OCI-LY1 (cell line): ENCODE measurements at regions not wholly inside any gene's neighbourhood (a gene's known extent, or its start where the extent isn't known, plus 50 kb on each side); places are given as distances from the start of the nearest gene placed in this dataset.

Source experiments
- H2AFZ ChIP-seq: fragments of 200-600 bp; sonication (generic), shearing (Covaris generic); 2 replicates; pipeline ENCODE4 v1.6.0; 2014; ENCODE audit warnings: antibody characterized with exemption, mild to moderate bottlenecking, low read length
- H3F3A ChIP-seq: fragments of 200-600 bp; sonication (generic), shearing (Covaris generic); 2 replicates; pipeline ENCODE4 v1.6.0; 2014; ENCODE audit warnings: mild to moderate bottlenecking, antibody characterized with exemption, low read length, moderate library complexity; ENCODE audit not compliant: insufficient read depth
- H3K27ac ChIP-seq: fragments of 200-600 bp; sonication (generic); 2 replicates; pipeline ENCODE4 v1.5.1; 2014; ENCODE audit warnings: low read length, mixed run types, mild to moderate bottlenecking, low read depth; ENCODE audit not compliant: poor library complexity, severe bottlenecking
- H3K27me3 ChIP-seq: fragments of 200-600 bp; sonication (generic); 2 replicates; pipeline ENCODE4 v1.6.0; 2014; ENCODE audit warnings: antibody characterized with exemption, mild to moderate bottlenecking, low read length, moderate library complexity; ENCODE audit not compliant: insufficient read depth
- H3K36me3 ChIP-seq: fragments of 200-600 bp; sonication (generic); 2 replicates; pipeline ENCODE4 v1.6.1; 2014; ENCODE audit warnings: mild to moderate bottlenecking, antibody characterized with exemption, low read length, moderate library complexity, mixed read lengths; ENCODE audit not compliant: insufficient read depth
- H3K4me1 ChIP-seq: fragments of 200-600 bp; sonication (generic); 2 replicates; pipeline ENCODE4 v1.5.1; 2014; ENCODE audit warnings: mild to moderate bottlenecking, low read length, moderate library complexity; ENCODE audit not compliant: insufficient read depth, severe bottlenecking
- H3K4me2 ChIP-seq: fragments of 200-600 bp; sonication (generic), shearing (Covaris generic); 2 replicates; pipeline ENCODE4 v1.6.1; 2014; ENCODE audit warnings: low read length
- H3K4me3 ChIP-seq: fragments of 200-600 bp; sonication (generic); 2 replicates; pipeline ENCODE4 v1.5.1; 2014; ENCODE audit warnings: low read length, low read depth, mild to moderate bottlenecking, mixed read lengths; ENCODE audit not compliant: poor library complexity, severe bottlenecking
- H3K79me2 ChIP-seq: fragments of 200-600 bp; shearing (Covaris generic); 2 replicates; pipeline ENCODE4 v1.6.1; 2016; ENCODE audit warnings: mixed run types, low read length, mixed read lengths; ENCODE audit not compliant: insufficient read depth
- H3K9ac ChIP-seq: fragments of 200-600 bp; sonication (generic), shearing (Covaris generic); 2 replicates; pipeline ENCODE4 v1.6.1; 2014; ENCODE audit warnings: mild to moderate bottlenecking, low read length, mixed read lengths
- H3K9me2 ChIP-seq: fragments of 200-600 bp; sonication (generic), shearing (Covaris generic); 2 replicates; pipeline ENCODE4 v1.6.1; 2014; ENCODE audit warnings: low read depth, mild to moderate bottlenecking, low read length, mixed read lengths
- H3K9me3 ChIP-seq: fragments of 200-600 bp; shearing (Covaris generic); 2 replicates; pipeline ENCODE4 v1.6.1; 2014; ENCODE audit warnings: low read length, mixed read lengths
- H4K20me1 ChIP-seq: fragments of 200-600 bp; sonication (generic), shearing (Covaris generic); 2 replicates; pipeline ENCODE4 v1.6.0; 2016; ENCODE audit warnings: mild to moderate bottlenecking, low read length; ENCODE audit not compliant: insufficient read depth
- EZH2 ChIP-seq: fragments of 200-600 bp; sonication (generic), shearing (Covaris generic); IDR thresholded peaks from 2 replicates; pipeline ENCODE4 v1.8.0; 2017; ENCODE audit warnings: borderline replicate concordance, mixed run types, mild to moderate bottlenecking, antibody characterized with exemption, low read length, moderate library complexity, mixed read lengths
- TF ChIP-seq, protein P1 (sequence below): fragments of 200-600 bp; sonication (generic), shearing (Covaris generic); IDR thresholded peaks from 2 replicates; pipeline ENCODE4 v1.5.1; 2017; ENCODE audit warnings: mild to moderate bottlenecking, antibody characterized with exemption, low read length, moderate library complexity, mixed read lengths

DNA sequence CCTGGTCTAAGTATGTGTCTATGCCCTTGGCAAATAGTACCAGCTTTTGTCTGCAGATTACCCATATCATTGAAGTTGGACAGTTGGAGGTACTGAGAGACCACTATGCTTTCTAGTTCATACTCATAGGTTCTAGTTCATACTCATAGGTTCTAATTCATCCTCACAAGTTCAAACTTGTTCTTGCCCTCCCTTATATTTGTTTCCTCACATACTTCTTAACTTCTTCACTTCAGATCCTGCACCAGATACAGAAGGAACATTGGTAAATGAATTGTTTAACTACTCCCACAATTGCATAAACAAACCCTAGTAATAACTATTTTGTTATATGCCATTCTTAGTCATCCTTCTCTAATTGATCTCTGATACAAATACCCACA, 172.2 kb downstream of the SLITRK1 start:
- Histone ChIP-seq H3K79me2 (no peaks in the 10 kb centered on the region), H4K20me1 (no peaks in the 10 kb centered on the region), H3K9me3 (no peaks in the 10 kb centered on the region), H3K27ac (no peak overlapping the region), H3K4me3 (no peak overlapping the region), H3F3A (no peaks in the 10 kb centered on the region), H3K4me1 (no peaks in the 10 kb centered on the region), H3K36me3 (no peaks in the 10 kb centered on the region), H3K27me3 (no peaks in the 10 kb centered on the region), H3K9ac (no peak overlapping the region), H3K4me2 (no peak overlapping the region), H2AFZ (no peak overlapping the region), H3K9me2 (no peaks in the 10 kb centered on the region)
- TF ChIP-seq EZH2 = no peak
- TF ChIP-seq, protein P1, sequence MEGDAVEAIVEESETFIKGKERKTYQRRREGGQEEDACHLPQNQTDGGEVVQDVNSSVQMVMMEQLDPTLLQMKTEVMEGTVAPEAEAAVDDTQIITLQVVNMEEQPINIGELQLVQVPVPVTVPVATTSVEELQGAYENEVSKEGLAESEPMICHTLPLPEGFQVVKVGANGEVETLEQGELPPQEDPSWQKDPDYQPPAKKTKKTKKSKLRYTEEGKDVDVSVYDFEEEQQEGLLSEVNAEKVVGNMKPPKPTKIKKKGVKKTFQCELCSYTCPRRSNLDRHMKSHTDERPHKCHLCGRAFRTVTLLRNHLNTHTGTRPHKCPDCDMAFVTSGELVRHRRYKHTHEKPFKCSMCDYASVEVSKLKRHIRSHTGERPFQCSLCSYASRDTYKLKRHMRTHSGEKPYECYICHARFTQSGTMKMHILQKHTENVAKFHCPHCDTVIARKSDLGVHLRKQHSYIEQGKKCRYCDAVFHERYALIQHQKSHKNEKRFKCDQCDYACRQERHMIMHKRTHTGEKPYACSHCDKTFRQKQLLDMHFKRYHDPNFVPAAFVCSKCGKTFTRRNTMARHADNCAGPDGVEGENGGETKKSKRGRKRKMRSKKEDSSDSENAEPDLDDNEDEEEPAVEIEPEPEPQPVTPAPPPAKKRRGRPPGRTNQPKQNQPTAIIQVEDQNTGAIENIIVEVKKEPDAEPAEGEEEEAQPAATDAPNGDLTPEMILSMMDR = no peak

DNA sequence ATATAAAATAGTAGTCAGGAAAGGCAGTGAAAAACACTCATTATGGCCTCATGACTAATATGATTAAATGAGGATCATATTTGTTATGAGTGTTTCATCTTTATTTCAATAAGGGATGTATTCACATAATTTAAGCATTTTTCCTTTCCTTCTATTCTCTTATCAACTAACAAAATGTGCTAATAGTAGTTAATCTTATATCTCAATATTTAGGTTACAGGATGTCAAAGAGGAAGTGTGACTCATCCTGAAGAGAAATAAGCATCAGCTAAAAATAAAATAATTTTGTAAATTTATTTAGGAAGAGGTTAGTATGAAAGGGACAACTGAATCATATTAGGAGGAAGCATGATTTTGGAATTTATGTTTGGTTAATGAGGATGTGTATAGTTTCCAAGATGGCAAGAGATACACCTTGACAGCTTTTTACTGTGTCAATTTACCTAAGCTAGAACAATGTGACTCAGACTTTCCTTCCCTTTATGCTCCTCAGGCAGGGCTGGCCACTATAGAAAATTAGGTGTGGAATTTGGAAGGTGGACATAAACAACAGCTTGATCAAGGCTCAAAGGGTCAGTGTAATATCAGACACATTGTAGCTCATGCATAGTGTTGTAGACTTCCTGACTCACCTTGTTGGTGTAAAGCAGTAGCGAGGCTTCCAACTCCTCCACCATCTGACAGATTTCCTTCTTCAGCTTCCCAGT, 172.7 kb downstream of the SLITRK1 start:
- Histone ChIP-seq H2AFZ (no peak overlapping the region), H3K27me3 (no peaks in the 10 kb centered on the region), H3K9me2 (no peaks in the 10 kb centered on the region), H3K4me1 (no peaks in the 10 kb centered on the region), H3K27ac (no peak overlapping the region), H3K4me2 (no peak overlapping the region), H3K79me2 (no peaks in the 10 kb centered on the region), H4K20me1 (no peaks in the 10 kb centered on the region), H3K9ac (no peak overlapping the region), H3K9me3 (no peaks in the 10 kb centered on the region), H3K4me3 (no peak overlapping the region), H3K36me3 (no peaks in the 10 kb centered on the region), H3F3A (no peaks in the 10 kb centered on the region)
- TF ChIP-seq EZH2 = no peak
- TF ChIP-seq, protein P1 = no peak

DNA sequence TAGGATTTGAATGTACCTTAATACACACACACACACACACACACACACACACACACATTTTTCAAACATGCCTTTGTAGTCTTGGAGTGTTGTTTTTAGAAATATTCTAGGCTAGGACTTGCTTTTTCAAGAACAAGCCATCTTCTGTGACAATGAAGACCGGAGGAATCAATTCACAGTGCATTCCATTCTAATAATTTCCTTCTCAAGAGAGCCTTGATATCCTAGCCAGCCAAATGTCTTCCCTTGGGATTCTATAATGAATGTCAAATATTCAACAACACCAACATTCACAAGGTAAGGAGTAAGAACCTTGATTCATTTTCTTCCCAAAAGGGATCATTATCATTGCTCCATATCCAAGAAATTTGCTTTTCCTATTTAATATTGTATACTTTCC, 180.3 kb downstream of the SLITRK1 start:
- no peak for TF ChIP-seq EZH2
- TF ChIP-seq, protein P1 = no peak
- Histone ChIP-seq H2AFZ (no peak overlapping the region), H3F3A (no peaks in the 10 kb centered on the region), H3K9me2 (no peaks in the 10 kb centered on the region), H3K27ac (no peak overlapping the region), H3K4me3 (no peak overlapping the region), H4K20me1 (no peaks in the 10 kb centered on the region), H3K36me3 (no peaks in the 10 kb centered on the region), H3K9ac (no peak overlapping the region), H3K9me3 (no peaks in the 10 kb centered on the region), H3K27me3 (no peaks in the 10 kb centered on the region), H3K4me1 (no peaks in the 10 kb centered on the region), H3K4me2 (no peak overlapping the region), H3K79me2 (no peaks in the 10 kb centered on the region)
